Ovary (tissue), 7 donors: ENCODE measurements at regions not wholly inside any gene's neighbourhood (a gene's known extent, or its start where the extent isn't known, plus 50 kb on each side); places are given as distances from the start of the nearest gene placed in this dataset.

Source experiments
- DNase-seq, 5 donors: peaks; one replicate each; pipeline ENCODE4 v3.0.0-alpha.2; 2019 to 2020
- H3K27ac ChIP-seq, 2 donors: fragments of 200-600 bp; one replicate each; pipeline versions ENCODE4 v1.5.1 to v1.8.0; 2019 to 2022
- H3K27me3 ChIP-seq: fragments of 200-600 bp; one replicate; pipeline ENCODE4 v1.8.0; 2022
- H3K36me3 ChIP-seq: fragments of 200-600 bp; sonication (generic); one replicate; pipeline ENCODE4 v1.5.1; 2019
- H3K4me1 ChIP-seq: one replicate; pipeline ENCODE4 v1.8.1; 2013; ENCODE audit warnings: mild to moderate bottlenecking, moderate library complexity; ENCODE audit not compliant: insufficient read depth
- H3K4me3 ChIP-seq: fragments of 200-600 bp; sonication (generic); one replicate; pipeline ENCODE4 v1.5.1; 2017
- H3K9me3 ChIP-seq, 2 donors: fragments of 200-600 bp in 1 of 2; sonication (generic) in 1 of 2; one replicate each; pipeline versions ENCODE4 v1.5.1 to v1.8.1; 2013 to 2019; ENCODE audit warnings: mild to moderate bottlenecking in 1 of 2, moderate library complexity in 1 of 2
- EP300 ChIP-seq: sonication (generic); formaldehyde crosslinking; IDR thresholded peaks from one replicate; pipeline ENCODE4 v1.6.1; 2017; ENCODE audit warnings: antibody characterized with exemption
- POLR2A ChIP-seq: fragments of 450-650 bp; IDR thresholded peaks from one replicate; pipeline ENCODE4 v1.6.1; 2017; ENCODE audit warnings: antibody characterized with exemption, mild to moderate bottlenecking, moderate library complexity
- WGBS, 3 donors: extraction: QIAGEN DNeasy Blood & Tissue Kit in 1 of 3; methylation state at CpG; one replicate each; pipeline versions ENCODE4 v1.1.5 to v1.1.7; 2013 to 2017; 5-methylcytosine and 5-hydroxymethylcytosine counted together
- intact Hi-C, 4 donors: fragments of 100-400 bp; cut with DNase I; formaldehyde crosslinking; loops; one replicate each; pipeline versions ENCODE4 v1.11.0 to v1.15.1; 2022 to 2023
- TF ChIP-seq, protein P1 (sequence below), 3 donors: fragments of 450-650 bp in 2 of 3; fragments of 200-600 bp in 1 of 3; IDR thresholded peaks; one replicate each; pipeline versions ENCODE4 v1.5.1 to v1.8.0; 2016 to 2022; ENCODE audit warnings: antibody characterized with exemption in 3 of 3, mild to moderate bottlenecking in 1 of 3
- donor health status: DM: no; HTN: no; CAD: no; lungs with moderate emphysema.
- donor health status: DM: no; HTN: no; CAD: no.
- donor health status: Bipolar disorder and iron deficiency.
- donor health status: DM: no; HTN: no; CAD: no.
- donor health status: DM: yes; HTN: yes; CAD: no.

- Histone ChIP-seq H3K27ac (no peak overlapping the region), H3K9me3 (no peaks in the 10 kb centered on the region), H3K4me3 (no peak overlapping the region), H3K36me3 (no peaks in the 10 kb centered on the region), H3K27me3 (no peaks in the 10 kb centered on the region), H3K4me1 (no peaks in the 10 kb centered on the region)
- 30 to 47% (median 40%) methylated on average over 1 of the region's 1 CpG for WGBS, 3 donors
- DNase-seq = no peak
- no peak for TF ChIP-seq POLR2A
- TF ChIP-seq, protein P1, sequence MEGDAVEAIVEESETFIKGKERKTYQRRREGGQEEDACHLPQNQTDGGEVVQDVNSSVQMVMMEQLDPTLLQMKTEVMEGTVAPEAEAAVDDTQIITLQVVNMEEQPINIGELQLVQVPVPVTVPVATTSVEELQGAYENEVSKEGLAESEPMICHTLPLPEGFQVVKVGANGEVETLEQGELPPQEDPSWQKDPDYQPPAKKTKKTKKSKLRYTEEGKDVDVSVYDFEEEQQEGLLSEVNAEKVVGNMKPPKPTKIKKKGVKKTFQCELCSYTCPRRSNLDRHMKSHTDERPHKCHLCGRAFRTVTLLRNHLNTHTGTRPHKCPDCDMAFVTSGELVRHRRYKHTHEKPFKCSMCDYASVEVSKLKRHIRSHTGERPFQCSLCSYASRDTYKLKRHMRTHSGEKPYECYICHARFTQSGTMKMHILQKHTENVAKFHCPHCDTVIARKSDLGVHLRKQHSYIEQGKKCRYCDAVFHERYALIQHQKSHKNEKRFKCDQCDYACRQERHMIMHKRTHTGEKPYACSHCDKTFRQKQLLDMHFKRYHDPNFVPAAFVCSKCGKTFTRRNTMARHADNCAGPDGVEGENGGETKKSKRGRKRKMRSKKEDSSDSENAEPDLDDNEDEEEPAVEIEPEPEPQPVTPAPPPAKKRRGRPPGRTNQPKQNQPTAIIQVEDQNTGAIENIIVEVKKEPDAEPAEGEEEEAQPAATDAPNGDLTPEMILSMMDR (IDR thresholded peaks at IDR 0.05) = no peak
- intact Hi-C loops = no loop called here
Observed at GRCh38 chr1:221989741-221990140, 247.9 kb upstream of the DUSP10 start.

GRCh38 chr1:221988829-221989228, 246.9 kb upstream of the DUSP10 start:
- no peak for DNase-seq
- H3K4me1 ChIP-seq = no peaks in the 10 kb centered on the region
- no peak overlapping the region for H3K27ac ChIP-seq
- H3K4me3 ChIP-seq = no peak overlapping the region
- H3K9me3 ChIP-seq = no peaks in the 10 kb centered on the region
- no peaks in the 10 kb centered on the region for H3K36me3 ChIP-seq
- no peaks in the 10 kb centered on the region for H3K27me3 ChIP-seq
- TF ChIP-seq EP300 = no peak
- TF ChIP-seq, protein P1 (IDR thresholded peaks at IDR 0.05) = no peak
- no peak for TF ChIP-seq POLR2A
- intact Hi-C loops = no loop called here

DNA sequence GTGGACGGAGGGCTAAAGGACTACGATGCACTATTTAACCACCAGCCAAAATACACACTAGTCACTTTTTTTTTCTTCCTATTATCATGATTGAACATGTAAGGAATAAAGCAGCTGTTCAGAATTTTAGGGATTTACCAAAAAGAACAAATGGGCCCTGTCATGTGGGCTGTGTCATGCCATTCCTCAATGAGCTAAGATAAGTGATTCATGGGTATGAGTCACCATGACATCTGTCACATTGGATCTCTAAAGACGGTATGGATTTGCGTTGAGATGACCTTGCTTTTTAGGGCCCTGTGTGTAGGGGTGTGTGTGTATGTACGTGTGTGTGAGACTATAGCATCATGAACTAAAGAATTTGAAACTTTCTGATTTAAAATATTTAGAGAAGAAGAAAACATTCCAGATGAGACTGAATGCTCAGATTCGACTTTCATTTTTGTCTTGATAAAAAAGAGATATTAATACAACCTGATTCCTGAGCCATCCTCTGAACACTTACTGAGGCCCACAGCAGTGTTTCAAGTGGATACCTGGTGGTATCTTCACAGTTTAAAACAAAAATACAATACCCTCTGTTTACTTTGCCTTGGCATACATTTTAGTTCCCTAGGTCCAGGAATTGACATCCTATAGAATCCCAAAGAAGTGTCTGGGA, 246.1 kb upstream of the DUSP10 start:
- H3K27ac ChIP-seq = no peak overlapping the region
- H3K9me3 ChIP-seq = no peaks in the 10 kb centered on the region
- no peaks in the 10 kb centered on the region for H3K4me1 ChIP-seq
- H3K27me3 ChIP-seq = no peaks in the 10 kb centered on the region
- 64 to 67% (median 65%) methylated on average over 6 of the region's 6 CpGs for WGBS, 3 donors
- DNase-seq = no peak
- intact Hi-C loops = no loop called here
- no peak overlapping the region for H3K4me3 ChIP-seq
- H3K36me3 ChIP-seq = no peaks in the 10 kb centered on the region
- TF ChIP-seq, protein P1 (IDR thresholded peaks at IDR 0.05) = no peak
- TF ChIP-seq EP300 = no peak
- no peak for TF ChIP-seq POLR2A

DNA sequence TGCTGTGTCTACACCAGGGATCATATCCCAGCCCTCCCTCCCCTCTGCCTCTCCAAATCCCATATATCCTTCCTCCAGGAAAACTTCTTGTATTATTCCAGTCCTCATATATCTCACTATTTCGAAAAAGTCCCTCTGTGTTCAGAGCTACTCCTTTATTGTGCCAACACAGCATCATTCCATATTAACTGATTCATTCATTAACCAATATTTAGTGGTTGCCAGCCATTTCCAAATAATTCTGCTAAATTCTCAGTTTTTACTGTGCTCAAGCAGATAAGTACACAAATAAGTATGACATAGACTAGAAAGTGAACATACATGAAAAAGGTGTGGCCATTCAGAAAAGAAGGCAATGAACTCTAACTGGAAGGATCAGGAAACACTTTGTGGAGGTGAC, 241.6 kb upstream of the DUSP10 start:
- H3K36me3 ChIP-seq = no peaks in the 10 kb centered on the region
- no peaks in the 10 kb centered on the region for H3K4me1 ChIP-seq
- 72 to 82% (median 79%) methylated on average over 1 of the region's 1 CpG for WGBS, 3 donors
- H3K27ac ChIP-seq = no peak overlapping the region
- no peaks in the 10 kb centered on the region for H3K27me3 ChIP-seq
- H3K4me3 ChIP-seq = no peak overlapping the region
- DNase-seq = no peak
- no peaks in the 10 kb centered on the region for H3K9me3 ChIP-seq
- intact Hi-C loops = no loop called here
- no peak for TF ChIP-seq EP300
- TF ChIP-seq, protein P1 (IDR thresholded peaks at IDR 0.05) = no peak
- no peak for TF ChIP-seq POLR2A
